Liver (tissue), 8 donors: ENCODE measurements at regions not wholly inside any gene's neighbourhood (a gene's known extent, or its start where the extent isn't known, plus 50 kb on each side); places are given as distances from the start of the nearest gene placed in this dataset.
"Not testable (repeated sequence)": the region's sequence is repeated elsewhere in the genome, so short reads cannot be mapped to it uniquely, and the experiment has no call there.

Experiments
- DNase-seq: peaks from one replicate; pipeline ENCODE4 v3.0.0-alpha.2; 2017; ENCODE audit warnings: low spot score
- H3K27ac ChIP-seq, 2 donors: one replicate each; pipeline ENCODE4 v1.7.0; 2013; ENCODE audit warnings: inconsistent platforms in 2 of 2, low read length in 2 of 2, control low read depth in 1 of 2, low read depth in 1 of 2, mild to moderate bottlenecking in 1 of 2
- H3K27me3 ChIP-seq, 4 donors: one replicate each; pipeline versions ENCODE4 v1.6.1 to v1.7.0; 2013; ENCODE audit warnings: low read length in 3 of 4, inconsistent platforms in 1 of 4, mild to moderate bottlenecking in 1 of 4, moderate library complexity in 1 of 4; ENCODE audit not compliant: control insufficient read depth in 4 of 4, insufficient read depth in 4 of 4
- H3K36me3 ChIP-seq, 4 donors: one replicate each; pipeline versions ENCODE4 v1.6.1 to v1.7.0; 2013; ENCODE audit warnings: low read length in 3 of 4, mild to moderate bottlenecking in 3 of 4, low read depth in 1 of 4, moderate library complexity in 1 of 4; ENCODE audit not compliant: control insufficient read depth in 4 of 4, insufficient read depth in 3 of 4
- H3K4me1 ChIP-seq, 4 donors: one replicate each; pipeline versions ENCODE4 v1.6.1 to v1.7.0; 2013; ENCODE audit warnings: low read length in 3 of 4, mild to moderate bottlenecking in 3 of 4, moderate library complexity in 1 of 4; ENCODE audit not compliant: control insufficient read depth in 4 of 4, insufficient read depth in 4 of 4
- H3K4me3 ChIP-seq, 3 donors: one replicate each; pipeline versions ENCODE4 v1.6.1 to v1.7.0; 2013; ENCODE audit warnings: low read length in 3 of 3, control low read depth in 1 of 3, low read depth in 1 of 3, mild to moderate bottlenecking in 1 of 3
- H3K9ac ChIP-seq, 2 donors: one replicate each; pipeline ENCODE4 v1.7.0; 2013; ENCODE audit warnings: low read length in 2 of 2, mild to moderate bottlenecking in 2 of 2, moderate library complexity in 2 of 2, control low read depth in 1 of 2, low read depth in 1 of 2
- H3K9me3 ChIP-seq, 4 donors: one replicate each; pipeline versions ENCODE4 v1.6.1 to v1.7.0; 2013; ENCODE audit warnings: low read length in 3 of 4; ENCODE audit not compliant: control insufficient read depth in 4 of 4
- EGR1 ChIP-seq, 2 donors: IDR thresholded peaks; 2 replicates each; pipeline ENCODE4 v1.6.1; 2016 to 2018; ENCODE audit warnings: antibody characterized with exemption in 2 of 2, low read depth in 2 of 2
- FOXA1 ChIP-seq: IDR thresholded peaks from 2 replicates; pipeline ENCODE4 v1.6.1; 2016; ENCODE audit warnings: antibody characterized with exemption
- FOXA2 ChIP-seq: IDR thresholded peaks from 2 replicates; pipeline ENCODE4 v1.6.1; 2016; ENCODE audit warnings: antibody characterized with exemption
- GABPA ChIP-seq, 2 donors: IDR thresholded peaks in 1 of 2; conservative IDR thresholded peaks in 1 of 2; 2 replicates each; pipeline ENCODE4 v1.6.1; 2016; ENCODE audit warnings: antibody characterized with exemption in 2 of 2, mild to moderate bottlenecking in 1 of 2, moderate library complexity in 1 of 2
- HNF4A ChIP-seq, 2 donors: conservative IDR thresholded peaks; 2 replicates each; pipeline ENCODE4 v1.6.1; 2016; ENCODE audit warnings: antibody characterized with exemption in 2 of 2, mild to moderate bottlenecking in 2 of 2
- HNF4G ChIP-seq: IDR thresholded peaks from 2 replicates; pipeline ENCODE4 v1.6.1; 2016; ENCODE audit warnings: antibody characterized with exemption
- JUND ChIP-seq, 2 donors: IDR thresholded peaks; 2 replicates each; pipeline ENCODE4 v1.6.1; 2016; ENCODE audit warnings: antibody characterized with exemption in 2 of 2
- MAX ChIP-seq: IDR thresholded peaks from 2 replicates; pipeline ENCODE4 v1.6.1; 2016; ENCODE audit warnings: antibody characterized with exemption
- NR2F2 ChIP-seq: IDR thresholded peaks from 2 replicates; pipeline ENCODE4 v1.6.1; 2016; ENCODE audit warnings: antibody characterized with exemption
- RAD21 ChIP-seq, 2 donors: IDR thresholded peaks; 2 replicates each; pipeline ENCODE4 v1.6.1; 2016; ENCODE audit warnings: antibody characterized with exemption in 2 of 2, mild to moderate bottlenecking in 2 of 2
- RXRA ChIP-seq, 2 donors: IDR thresholded peaks; 2 replicates each; pipeline ENCODE4 v1.6.1; 2017 to 2018; ENCODE audit warnings: antibody characterized with exemption in 2 of 2, mild to moderate bottlenecking in 1 of 2
- SP1 ChIP-seq: IDR thresholded peaks from 2 replicates; pipeline ENCODE4 v1.6.1; 2018; ENCODE audit warnings: antibody characterized with exemption, mild to moderate bottlenecking
- TAF1 ChIP-seq: conservative IDR thresholded peaks from 2 replicates; pipeline ENCODE4 v1.6.1; 2016; ENCODE audit warnings: antibody characterized with exemption, mild to moderate bottlenecking
- YY1 ChIP-seq: IDR thresholded peaks from 2 replicates; pipeline ENCODE4 v1.6.1; 2016; ENCODE audit warnings: antibody characterized with exemption, mild to moderate bottlenecking
- WGBS: extraction: QIAGEN DNeasy Blood & Tissue Kit; methylation state at CpG from one replicate; pipeline ENCODE4 v1.1.7; 2013; 5-methylcytosine and 5-hydroxymethylcytosine counted together
- TF ChIP-seq, protein P1 (sequence below): IDR thresholded peaks from 2 replicates; pipeline ENCODE4 v1.6.1; 2016; ENCODE audit warnings: antibody characterized with exemption
- TF ChIP-seq, protein P2 (sequence below): IDR thresholded peaks from 2 replicates; pipeline ENCODE4 v1.6.1; 2016; ENCODE audit warnings: antibody characterized with exemption
- TF ChIP-seq, protein P3 (sequence below): IDR thresholded peaks from 2 replicates; pipeline ENCODE4 v1.6.1; 2016; ENCODE audit warnings: antibody characterized with exemption, mild to moderate bottlenecking
- TF ChIP-seq, protein P4 (sequence below): fragments of 150-350 bp; IDR thresholded peaks from 2 replicates; pipeline ENCODE4 v1.5.1; 2017; ENCODE audit warnings: improper control_type of control experiment, low read depth, low read length; ENCODE audit not compliant: missing input control
- donor health status: healthy.
- donor health status: healthy.
- donor health status: healthy.
- donor health status: healthy.
- donor health status: healthy.

DNA sequence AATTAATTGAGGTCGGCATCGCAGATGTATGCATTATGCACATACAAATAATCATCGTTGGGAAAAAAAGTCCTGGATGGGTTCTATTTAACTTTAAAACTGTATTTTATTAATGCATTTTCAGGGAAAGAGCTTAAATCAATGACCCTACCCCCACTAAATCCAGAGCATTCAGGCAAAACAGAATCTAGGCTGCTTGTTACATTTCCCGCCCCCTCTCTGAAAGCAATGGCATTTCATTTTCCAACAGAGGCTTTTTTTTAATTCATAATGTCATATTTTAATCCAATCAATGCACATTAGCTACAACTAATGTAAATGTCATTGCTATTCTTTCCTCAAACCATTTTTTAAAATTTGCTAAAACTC, 117.4 kb upstream of the GRIA1 start (continued):
- TF ChIP-seq, protein P1, sequence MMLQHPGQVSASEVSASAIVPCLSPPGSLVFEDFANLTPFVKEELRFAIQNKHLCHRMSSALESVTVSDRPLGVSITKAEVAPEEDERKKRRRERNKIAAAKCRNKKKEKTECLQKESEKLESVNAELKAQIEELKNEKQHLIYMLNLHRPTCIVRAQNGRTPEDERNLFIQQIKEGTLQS = no peak

DNA sequence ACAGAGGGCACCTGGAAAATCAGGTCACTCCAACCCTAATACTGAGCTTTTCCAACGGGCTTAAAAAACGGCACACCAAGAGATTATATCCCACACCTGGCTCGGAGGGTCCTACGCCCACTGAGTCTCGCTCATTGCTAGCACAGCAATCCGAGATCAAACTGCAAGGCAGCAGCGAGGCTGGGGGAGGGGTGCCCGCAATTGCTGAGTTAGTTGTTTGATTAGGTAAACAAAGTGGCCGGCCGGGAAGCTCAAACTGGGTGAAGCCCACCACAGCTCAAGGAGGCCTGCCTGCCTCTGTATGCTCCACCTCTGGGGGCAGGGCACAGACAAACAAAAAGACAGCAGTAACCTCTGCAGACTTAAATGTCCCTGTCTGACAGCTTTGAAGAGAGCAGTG, 108.8 kb upstream of the GRIA1 start:
- not testable (repeated sequence) for H3K4me1 ChIP-seq, DNase-seq, H3K4me3 ChIP-seq, H3K27me3 ChIP-seq, H3K9ac ChIP-seq, H3K9me3 ChIP-seq, H3K36me3 ChIP-seq, H3K27ac ChIP-seq
- 88% methylated on average over 10 of the region's 10 CpGs for WGBS

DNA sequence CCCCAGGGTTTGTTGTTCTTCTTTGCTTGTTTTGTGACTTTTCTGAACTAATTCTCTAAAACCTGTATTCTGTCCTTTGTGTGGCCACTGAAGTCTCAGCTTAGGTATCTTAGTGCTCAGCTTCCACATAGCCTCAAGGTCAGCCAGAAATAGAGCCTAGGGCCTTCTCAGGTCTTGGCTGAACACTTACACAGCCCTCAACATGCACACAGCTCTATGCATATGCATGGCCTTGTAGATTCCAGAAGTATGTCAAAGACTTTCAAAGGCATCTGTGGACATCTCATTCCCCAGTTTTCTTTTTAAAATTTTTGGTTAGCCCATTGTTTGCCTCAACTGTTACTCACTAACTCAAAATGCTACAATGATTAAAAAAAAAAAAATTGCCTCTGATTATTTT, 99.9 kb upstream of the GRIA1 start:
- TF ChIP-seq, protein P1 = no peak
- no peak for TF ChIP-seq SP1
- TF ChIP-seq YY1 = no peak
- TF ChIP-seq RAD21 (IDR thresholded peaks at IDR 0.05) = no peak
- no peak for TF ChIP-seq RXRA (IDR thresholded peaks at IDR 0.05)
- no peak for TF ChIP-seq FOXA2
- TF ChIP-seq JUND (IDR thresholded peaks at IDR 0.05) = no peak
- TF ChIP-seq, protein P2, sequence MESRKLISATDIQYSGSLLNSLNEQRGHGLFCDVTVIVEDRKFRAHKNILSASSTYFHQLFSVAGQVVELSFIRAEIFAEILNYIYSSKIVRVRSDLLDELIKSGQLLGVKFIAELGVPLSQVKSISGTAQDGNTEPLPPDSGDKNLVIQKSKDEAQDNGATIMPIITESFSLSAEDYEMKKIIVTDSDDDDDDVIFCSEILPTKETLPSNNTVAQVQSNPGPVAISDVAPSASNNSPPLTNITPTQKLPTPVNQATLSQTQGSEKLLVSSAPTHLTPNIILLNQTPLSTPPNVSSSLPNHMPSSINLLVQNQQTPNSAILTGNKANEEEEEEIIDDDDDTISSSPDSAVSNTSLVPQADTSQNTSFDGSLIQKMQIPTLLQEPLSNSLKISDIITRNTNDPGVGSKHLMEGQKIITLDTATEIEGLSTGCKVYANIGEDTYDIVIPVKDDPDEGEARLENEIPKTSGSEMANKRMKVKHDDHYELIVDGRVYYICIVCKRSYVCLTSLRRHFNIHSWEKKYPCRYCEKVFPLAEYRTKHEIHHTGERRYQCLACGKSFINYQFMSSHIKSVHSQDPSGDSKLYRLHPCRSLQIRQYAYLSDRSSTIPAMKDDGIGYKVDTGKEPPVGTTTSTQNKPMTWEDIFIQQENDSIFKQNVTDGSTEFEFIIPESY = no peak
- TF ChIP-seq, protein P3, sequence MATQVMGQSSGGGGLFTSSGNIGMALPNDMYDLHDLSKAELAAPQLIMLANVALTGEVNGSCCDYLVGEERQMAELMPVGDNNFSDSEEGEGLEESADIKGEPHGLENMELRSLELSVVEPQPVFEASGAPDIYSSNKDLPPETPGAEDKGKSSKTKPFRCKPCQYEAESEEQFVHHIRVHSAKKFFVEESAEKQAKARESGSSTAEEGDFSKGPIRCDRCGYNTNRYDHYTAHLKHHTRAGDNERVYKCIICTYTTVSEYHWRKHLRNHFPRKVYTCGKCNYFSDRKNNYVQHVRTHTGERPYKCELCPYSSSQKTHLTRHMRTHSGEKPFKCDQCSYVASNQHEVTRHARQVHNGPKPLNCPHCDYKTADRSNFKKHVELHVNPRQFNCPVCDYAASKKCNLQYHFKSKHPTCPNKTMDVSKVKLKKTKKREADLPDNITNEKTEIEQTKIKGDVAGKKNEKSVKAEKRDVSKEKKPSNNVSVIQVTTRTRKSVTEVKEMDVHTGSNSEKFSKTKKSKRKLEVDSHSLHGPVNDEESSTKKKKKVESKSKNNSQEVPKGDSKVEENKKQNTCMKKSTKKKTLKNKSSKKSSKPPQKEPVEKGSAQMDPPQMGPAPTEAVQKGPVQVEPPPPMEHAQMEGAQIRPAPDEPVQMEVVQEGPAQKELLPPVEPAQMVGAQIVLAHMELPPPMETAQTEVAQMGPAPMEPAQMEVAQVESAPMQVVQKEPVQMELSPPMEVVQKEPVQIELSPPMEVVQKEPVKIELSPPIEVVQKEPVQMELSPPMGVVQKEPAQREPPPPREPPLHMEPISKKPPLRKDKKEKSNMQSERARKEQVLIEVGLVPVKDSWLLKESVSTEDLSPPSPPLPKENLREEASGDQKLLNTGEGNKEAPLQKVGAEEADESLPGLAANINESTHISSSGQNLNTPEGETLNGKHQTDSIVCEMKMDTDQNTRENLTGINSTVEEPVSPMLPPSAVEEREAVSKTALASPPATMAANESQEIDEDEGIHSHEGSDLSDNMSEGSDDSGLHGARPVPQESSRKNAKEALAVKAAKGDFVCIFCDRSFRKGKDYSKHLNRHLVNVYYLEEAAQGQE = no peak
- no peak for TF ChIP-seq FOXA1
- no peak for TF ChIP-seq GABPA (IDR thresholded peaks at IDR 0.05 in 1 of 2, conservative IDR thresholded peaks at IDR 0.05 in 1 of 2)
- TF ChIP-seq NR2F2 = no peak
- no peak for TF ChIP-seq HNF4G
- TF ChIP-seq, protein P4, sequence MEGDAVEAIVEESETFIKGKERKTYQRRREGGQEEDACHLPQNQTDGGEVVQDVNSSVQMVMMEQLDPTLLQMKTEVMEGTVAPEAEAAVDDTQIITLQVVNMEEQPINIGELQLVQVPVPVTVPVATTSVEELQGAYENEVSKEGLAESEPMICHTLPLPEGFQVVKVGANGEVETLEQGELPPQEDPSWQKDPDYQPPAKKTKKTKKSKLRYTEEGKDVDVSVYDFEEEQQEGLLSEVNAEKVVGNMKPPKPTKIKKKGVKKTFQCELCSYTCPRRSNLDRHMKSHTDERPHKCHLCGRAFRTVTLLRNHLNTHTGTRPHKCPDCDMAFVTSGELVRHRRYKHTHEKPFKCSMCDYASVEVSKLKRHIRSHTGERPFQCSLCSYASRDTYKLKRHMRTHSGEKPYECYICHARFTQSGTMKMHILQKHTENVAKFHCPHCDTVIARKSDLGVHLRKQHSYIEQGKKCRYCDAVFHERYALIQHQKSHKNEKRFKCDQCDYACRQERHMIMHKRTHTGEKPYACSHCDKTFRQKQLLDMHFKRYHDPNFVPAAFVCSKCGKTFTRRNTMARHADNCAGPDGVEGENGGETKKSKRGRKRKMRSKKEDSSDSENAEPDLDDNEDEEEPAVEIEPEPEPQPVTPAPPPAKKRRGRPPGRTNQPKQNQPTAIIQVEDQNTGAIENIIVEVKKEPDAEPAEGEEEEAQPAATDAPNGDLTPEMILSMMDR = no peak
- TF ChIP-seq HNF4A (conservative IDR thresholded peaks at IDR 0.05) = no peak
- no peak for TF ChIP-seq MAX
- TF ChIP-seq EGR1 (IDR thresholded peaks at IDR 0.05; ENCODE audit: low read depth in 2 of 2) = no peak
- TF ChIP-seq TAF1 = no peak

More for the DNA sequence above, 99.9 kb upstream of the GRIA1 start:
- DNase-seq = no peak
- no peaks in the 10 kb centered on the region for H3K36me3 ChIP-seq
- H3K4me3 ChIP-seq = no peak overlapping the region
- no peak overlapping the region for H3K9ac ChIP-seq
- H3K9me3 ChIP-seq = no peaks in the 10 kb centered on the region
- H3K4me1 ChIP-seq = no peaks in the 10 kb centered on the region
- no peak overlapping the region for H3K27ac ChIP-seq
- H3K27me3 ChIP-seq = no peaks in the 10 kb centered on the region
